IPS-NIHi7 (cell line): ENCODE measurements at regions not wholly inside any gene's neighbourhood (a gene's known extent, or its start where the extent isn't known, plus 50 kb on each side); places are given as distances from the start of the nearest gene placed in this dataset.
A peak's percentile ranks its signal among the peaks of the same experiment; 100 is the strongest.

Source experiments
- DNase-seq: peaks from one replicate; pipeline ENCODE4 v3.0.0; 2012; ENCODE audit warnings: mixed read lengths; ENCODE audit errors: extremely low spot score

DNA sequence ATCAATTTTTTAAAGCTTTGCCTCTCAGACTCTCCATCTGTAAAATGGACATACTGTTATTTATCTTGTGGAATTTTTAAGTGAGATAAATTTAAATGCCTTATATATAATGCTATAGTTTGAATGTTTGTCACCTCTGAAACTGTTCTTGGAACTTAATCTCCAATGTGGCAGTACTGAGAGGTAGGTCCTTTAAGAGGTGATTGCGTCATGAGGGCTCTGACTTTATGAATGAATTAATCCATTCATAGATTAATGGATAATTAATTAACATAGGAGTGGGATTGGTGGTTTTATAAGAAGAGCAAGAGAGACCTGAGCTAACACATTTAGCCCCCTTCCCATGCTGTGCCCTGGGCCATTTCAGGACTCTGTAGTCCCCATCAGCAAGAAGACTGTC is 326.3 kb upstream of the TSHZ2 start:
- DNase-seq: no peak

DNA sequence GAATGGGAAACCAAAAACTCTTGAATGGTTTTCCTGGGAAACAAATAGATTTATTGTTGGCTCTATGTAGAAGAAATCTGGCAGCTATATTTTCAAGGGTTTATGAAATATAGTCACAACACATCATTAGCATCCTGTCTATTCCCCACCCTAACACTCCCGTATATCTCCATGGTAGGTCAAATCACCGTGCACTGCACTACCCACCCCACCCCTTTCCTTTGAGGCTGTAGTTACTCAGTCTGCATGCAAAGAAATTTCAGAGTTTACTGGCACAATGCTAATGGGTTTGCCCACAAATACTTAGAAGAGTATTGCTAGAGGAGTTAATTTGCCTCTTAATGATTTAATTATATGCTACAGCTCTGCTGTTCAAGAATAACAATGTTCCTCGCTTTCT is 329.1 kb upstream of the TSHZ2 start:
- no peak for DNase-seq

DNA sequence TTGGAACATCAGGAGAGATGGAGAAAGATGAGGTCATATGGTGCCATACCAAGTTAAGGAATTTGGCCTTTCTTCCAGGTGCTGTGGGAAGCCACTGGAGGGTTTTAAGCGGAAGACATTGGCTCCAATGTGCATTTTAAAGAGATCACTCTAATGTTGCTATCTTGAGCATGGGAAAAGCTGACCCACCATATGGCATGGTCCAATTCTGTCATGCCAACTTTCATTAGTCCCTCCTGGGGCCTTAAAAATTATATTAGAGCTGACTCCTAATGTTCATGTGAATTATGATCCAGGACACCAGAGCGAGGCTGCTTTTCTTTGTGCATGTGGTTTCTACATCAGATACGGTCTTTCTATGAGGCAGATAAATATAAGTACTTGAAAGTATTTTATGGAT is 335.0 kb upstream of the TSHZ2 start:
- DNase-seq: no peak

DNA sequence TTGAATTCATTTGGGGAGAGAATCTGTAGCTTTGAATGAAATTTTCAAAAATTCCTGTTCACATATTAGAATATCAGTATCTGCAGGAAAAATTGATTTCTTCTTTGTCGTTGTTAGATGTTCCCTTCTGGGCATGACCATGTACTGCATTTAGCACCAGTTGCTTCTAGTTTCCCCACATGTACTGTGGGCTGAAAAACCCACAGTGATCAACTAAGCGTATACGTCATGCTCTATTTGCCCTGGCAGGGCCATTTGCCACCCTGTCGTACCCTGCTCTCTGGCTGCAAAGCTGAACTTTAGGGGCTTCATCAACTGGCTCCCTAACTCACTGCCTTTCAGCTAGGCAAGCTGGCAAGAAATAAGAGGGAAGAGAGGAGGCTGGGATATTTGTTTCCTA is 340.7 kb upstream of the TSHZ2 start:
- DNase-seq: no peak

DNA sequence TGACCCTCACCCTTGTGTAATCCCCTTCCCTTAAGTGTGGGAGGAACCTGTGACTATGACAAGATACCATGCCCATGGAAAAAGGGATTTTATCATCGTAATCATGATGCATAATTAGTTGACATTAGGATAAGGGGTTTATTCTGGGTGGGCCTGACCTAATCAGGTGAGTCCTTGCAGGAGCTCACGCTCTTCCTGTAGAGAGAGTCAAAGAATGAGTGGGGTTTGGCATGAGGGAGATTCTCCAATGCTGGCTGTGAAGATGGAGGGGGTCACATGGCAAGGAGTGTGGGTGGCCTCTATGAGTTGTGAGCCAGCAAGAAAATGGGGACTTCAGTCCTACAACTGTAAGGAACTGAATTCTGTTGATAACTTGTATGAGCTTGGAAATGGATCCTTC is 342.0 kb upstream of the TSHZ2 start:
- no peak for DNase-seq

DNA sequence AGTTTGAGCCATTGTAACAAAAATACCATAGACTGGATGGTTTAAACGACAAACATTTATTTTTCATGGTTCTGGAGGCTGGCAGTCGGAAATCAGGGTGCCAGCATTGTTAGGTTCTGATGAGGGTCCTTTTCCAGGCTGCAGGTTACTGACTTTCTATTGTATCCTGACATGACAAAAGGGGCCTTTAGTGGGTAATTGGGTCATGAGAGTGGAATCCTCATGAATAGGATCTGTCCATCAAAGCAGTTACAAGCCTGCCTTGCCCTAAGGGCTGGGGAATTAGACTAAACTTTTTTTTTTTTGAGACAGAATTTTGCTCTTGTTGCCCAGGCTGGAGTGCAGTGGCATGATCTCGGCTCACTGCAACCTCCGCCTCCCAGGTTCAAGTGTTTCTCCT is 347.9 kb upstream of the TSHZ2 start:
- DNase-seq: no peak

DNA sequence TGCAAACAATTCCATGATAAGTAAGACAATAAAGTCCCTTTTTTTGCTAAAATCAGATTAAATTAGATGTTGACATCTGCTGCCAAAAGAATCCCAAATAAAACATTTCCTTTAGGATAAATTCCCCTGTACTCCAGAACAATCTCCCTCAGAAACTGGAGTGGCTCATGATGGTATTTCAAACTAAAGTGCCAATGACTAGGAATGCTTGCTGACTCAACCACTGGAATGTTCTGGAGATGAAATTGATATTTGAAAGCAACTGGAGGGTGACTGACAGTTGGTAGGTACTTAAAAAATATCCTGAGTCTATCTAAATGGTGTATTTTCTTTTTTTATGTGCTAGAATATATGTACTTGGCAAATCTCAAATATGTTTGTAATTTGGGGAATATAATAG is 350.1 kb upstream of the TSHZ2 start:
- DNase-seq: no peak

DNA sequence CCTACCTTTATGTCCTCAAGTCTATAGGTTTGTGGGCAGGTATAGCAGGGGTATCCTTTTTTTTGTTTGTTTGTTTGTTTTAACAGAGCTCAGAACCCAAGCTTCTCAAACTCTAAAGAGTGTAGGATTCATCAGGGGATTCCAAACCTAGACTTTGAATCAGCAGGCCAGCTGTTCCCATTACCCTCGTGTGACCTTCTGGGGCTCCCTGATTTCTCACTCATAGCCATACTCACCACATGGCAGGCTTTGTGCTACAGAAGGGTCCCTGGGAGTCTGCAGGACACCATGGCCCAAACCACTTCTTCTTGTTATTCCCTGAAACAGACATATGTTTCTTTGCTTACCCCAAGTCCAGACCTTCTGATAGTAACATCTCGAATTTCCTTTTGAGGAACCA is 350.8 kb upstream of the TSHZ2 start:
- DNase-seq: no peak

DNA sequence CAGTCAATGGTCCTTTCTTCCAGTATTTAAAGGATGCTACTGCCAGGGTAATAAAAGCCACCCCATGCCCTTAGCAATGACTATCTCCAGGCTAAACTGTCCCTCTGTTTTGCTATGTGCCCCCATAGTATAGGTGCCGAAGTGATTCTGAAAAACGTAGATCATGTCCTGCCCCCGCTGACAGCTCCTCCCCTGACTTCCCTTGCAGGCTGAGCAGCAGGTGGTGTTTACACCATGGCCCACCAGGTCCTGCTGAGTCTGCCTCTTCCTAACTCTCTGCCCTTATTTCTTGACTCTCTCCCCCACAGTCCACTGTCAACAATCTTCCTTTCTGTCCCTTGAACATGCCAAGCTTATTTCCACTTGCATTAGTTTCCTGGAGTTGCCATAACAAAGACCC is 352.5 kb upstream of the TSHZ2 start:
- DNase-seq: peak; percentile 13

DNA sequence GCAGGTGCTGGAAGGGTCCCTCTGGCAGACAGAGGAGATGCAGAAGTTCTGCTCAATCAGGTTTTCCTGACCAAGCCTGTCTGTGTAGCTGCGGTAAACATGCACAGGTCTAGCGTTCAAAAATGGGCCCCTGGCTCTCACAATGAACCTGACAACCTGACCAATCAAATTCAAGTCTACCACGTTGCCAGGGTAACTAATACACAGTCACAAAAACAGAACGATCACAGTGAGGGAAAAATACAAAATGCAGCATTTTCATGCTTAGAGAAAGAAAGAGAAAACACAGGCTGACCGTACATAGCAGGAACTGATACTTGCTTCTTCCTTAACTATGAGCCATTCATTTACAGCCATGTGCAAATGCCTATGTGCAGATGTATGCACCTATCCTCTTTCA is 353.1 kb upstream of the TSHZ2 start:
- DNase-seq: no peak

DNA sequence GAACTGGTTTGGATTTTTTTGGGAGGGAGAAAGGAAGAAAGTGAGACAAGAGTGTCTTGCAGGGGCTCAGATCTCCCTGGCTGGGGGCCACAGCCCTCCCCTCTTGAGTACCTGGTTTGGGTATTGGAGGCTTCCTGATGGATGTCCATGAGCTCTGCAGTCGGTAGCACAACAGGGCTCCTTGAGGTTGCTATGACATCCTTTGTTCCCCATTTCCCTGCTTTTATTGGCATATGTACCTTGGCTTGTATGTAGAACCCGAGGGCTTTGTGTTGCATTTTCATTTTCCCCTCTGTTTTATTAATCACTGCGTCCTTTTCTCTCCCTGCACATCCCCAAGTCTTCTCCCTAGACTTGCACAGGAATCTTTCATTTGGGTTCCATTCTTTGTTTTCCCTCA is 355.5 kb upstream of the TSHZ2 start:
- no peak for DNase-seq

DNA sequence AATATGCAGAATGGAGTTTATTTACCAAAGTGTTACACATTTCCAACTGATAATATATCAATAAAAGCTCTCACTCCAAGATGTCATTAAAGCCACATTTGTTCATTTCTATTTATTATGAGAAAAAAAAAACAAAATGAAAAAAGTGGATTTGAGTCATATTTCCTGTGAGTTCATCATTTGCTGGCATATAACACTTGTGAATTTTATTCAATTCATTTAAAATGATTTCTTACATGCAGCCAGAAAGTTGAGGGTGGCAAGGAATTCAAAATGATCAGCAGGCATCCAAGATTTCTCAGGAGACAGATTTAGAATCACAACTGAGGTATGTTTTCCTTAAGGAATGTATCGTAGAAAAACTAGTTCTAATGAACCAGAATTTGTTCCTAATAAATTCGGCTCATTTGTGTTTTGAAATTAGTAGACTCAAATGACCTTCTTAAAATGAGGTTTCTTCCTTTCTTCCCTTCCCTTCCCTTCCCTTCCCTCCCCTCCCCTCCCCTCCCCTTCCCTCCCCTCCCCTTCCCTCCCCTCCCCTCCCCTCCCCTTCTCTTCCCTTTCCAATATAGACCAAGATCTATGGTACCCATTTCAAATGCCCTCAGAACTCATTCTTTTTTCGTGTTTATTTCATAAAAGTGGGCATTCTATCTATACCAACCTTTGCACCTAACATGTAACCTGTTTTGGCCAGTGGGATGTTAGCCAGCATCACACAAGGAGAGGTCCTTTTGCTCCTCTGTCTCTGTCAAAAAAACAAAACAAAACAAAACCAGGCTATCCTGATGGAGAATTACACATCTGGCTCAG is 357.9 kb upstream of the TSHZ2 start:
- no peak for DNase-seq

DNA sequence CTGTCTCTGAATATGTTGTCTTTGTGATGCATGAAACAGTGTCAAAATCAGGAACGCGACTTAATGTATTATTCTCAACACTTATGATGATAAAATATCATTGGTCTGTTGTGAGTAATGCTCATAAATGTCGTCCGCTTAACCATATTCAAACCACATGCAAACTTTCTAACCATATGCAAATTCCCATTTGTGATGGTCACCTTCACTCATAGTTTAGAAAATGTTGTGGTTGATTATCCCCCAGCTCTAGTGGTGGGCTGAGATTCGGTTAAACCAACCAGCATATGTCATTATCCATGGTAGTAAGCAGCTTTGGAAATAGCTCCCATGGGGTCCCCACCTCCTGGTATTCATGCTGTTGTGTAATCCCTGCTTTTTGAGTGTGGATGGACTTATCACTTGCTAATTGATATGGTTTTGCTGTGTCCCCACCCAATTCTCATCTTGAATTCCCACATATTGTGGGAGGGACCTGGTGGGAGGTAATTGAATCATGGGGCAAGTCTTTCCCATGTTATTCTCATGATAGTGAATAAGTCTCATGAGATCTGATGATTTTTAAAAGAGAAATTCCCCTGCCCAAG is 360.0 kb upstream of the TSHZ2 start:
- DNase-seq: no peak

DNA sequence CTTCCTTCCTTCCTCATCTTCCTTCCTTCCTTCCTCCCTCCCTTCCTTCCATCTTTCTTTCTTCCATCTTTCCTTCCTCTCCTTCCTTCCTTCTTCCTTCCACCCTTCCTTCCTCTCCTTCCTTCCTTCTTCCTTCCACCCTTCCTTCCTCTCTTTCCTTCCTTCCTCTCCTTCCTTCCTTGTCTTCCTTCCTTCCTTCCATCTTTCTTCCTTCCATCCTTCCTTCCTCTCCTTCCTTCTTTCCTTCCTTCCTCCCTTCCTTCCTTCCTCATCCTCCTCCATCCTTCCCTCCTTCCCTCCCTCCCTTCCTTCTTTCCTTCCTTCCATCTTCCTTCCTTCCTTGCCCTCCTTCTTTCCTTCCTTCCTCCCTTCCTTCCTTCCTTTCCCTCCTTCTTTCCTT is 361.4 kb upstream of the TSHZ2 start:
- no peak for DNase-seq

DNA sequence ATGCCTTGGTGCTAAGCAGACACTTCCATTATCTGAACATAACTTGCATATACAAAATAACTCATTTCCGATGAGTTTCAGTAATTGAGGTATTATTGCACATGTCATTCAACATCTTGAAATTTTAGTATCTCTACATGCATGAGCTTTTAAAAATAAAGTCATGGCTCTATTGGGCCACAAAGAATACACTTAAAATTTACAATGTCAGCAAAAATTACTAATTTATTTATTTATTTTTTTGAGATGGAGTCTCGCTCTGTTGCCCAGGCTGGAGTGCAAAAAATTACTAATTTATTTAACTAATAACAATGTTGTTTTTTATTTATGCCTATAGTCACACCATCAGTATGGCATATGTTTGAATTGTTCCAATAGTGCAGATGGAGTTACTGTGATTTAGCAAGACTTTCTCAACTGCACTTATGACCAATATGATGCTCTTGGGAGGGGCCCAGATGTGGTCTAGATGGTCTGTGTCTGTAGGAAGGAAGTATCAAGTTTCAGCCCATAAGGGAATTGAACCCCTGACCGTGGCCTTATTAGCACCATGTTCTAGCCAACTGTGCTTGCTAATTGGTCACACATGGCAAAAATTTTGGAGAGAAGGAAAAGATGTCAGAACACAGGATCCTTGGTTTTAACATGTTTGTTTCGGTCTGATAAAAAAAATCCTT is 370.7 kb upstream of the TSHZ2 start:
- DNase-seq: no peak

DNA sequence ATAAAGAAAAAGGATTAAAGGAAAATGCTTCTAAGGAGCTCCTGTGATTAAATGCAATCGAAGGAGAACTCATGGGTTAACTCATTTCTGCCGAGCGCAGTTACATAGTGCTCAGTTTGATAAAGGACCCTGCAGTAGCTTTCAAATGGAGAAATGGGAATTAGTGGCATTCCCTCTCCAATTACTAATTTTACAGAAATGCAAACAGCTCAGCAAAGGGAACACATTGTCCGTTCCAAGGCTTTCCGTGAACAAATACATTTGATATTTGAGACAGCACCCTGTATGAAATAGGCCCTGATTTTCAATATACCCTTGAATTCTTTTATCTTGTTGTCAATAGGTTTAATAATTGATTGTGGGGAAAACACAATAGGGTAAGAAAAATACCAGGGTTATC is 375.9 kb upstream of the TSHZ2 start:
- DNase-seq: no peak

DNA sequence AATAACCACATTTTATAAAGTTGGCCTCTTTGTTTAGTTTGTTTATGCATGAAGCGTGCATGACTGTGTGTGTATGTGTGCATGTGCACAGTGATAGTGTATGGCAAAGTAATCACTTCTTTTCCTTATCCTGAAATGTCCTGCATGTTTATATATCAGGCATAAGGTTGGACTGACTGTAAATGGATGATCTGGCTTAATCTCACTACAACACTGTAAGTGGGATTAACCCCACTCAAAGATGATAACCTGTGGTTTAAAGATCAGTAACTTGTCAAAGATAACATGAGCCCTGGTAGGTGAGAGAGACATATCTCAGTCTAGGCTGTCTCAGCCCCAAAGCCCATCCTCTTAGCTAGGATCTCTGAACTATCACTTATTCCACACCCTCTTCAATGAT is 376.6 kb upstream of the TSHZ2 start:
- no peak for DNase-seq

DNA sequence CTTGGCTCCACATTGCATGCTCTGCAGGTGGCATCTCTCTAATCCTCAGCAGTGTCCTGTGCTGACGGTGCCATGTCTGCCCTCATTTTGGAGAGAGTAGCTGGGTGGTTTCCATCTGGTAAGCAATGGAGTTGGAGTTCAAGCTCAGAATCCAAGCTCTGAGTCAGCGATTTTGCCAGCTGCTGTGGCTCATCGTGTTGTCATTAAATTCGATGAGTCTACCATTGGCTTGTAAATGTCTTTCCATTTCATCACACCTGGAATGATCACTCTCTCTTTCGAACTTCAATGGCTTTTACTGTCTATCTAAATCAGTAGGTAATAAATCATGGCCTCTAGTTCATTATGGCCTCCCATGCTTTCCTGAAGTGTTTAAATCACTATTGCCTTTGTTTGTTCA is 378.5 kb upstream of the TSHZ2 start:
- DNase-seq: no peak

DNA sequence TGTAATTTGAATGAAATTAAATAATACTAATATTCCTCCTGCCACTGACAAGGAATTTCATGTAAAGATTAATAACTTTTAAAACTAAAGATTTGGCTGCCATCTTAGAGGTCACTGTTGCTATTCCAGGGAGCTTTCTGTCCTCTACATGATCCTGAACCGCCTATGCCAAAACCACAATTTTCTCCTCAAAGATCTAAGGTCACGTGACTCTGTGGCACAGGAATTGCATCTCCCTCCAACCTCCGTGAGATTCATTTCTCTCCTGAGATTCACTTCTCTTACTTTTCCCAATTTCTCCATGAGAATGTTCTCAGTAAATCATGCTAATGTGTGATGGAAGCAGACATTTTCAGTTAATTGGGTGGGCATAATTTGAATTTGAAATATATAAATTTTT is 379.6 kb upstream of the TSHZ2 start:
- no peak for DNase-seq

DNA sequence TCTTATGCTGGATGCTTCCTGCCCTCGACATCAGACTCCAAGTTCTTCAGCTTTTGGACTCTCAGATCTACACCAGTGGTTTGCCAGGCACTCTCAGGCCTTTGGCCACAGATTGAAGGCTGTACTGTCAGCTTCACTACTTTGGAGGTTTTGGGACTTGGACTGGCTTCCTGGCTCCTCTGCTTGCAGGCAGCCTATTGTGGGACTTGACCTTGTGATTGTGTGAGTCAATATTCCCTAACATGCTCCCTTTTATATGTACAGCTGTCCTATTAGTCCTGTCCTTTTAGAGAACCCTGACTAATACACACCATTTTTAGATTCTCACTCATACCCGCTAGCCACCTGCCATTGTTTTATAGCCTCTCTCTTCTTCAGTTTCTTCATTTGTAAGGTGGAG is 382.1 kb upstream of the TSHZ2 start:
- DNase-seq: no peak

DNA sequence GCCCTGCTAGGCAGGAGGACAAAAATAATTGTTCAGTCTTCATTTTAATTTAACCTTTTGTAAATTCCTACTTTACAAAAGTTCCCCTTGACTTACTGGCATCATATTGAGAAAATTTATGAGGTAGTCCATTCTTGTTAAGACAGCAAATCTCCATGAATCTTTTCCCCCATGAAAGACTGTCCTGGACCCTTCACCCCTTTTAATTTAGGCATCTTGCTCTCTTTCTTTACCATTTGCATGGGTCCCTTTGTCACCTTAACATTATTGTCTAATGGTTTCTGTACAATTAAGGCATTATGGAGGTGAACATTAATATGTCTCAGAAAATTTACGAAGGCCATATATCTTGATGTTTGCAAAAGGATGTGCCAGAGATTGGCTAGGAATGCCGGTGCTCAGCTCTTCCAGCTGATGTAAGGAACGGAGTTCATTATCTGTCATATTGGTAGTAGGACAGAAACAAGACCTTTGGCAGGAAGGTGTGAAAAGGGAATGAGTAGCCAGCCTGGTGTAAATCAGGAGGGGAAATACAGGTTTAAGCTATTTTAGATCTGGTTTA is 382.8 kb upstream of the TSHZ2 start:
- no peak for DNase-seq

DNA sequence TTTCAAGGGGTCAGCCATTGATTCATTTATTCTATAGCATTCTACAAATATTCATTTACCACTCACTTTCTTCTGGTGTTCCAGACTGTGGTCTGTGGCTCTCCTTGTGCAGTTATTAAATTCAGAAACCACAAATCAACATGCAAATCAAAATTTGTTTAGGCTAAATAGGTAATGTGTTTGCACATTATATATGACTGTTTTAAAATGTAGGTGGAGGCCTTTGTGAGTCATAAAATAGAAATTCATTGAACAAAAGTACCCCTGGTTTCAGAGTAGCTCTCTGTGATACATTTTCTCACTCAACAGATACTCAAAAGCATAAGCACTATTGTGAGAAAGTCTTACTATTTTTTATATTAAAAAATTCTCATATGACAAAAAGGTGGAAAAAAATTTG is 385.5 kb upstream of the TSHZ2 start:
- no peak for DNase-seq

DNA sequence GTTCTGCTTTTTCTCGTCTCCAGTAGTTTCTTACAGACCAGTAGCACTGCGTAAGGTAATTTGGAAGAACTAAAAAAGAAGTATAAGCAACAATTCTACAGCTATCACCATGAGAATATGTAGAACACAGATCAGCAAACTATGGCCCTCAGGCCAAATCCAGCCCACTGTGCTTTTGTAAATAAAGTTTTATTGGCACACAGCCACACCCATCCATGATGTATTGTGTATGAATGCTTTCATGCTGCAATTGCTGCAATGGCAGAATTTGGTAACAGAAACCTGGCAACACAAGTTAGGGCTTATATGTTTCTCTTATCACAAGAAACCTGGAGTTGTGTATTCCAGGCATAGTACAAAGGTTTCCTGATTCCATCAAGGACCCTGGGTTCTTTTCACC is 386.8 kb upstream of the TSHZ2 start:
- DNase-seq: no peak
